ENCODE measurements at regions not wholly inside any gene's neighbourhood (a gene's known extent, or its start where the extent isn't known, plus 50 kb on each side); places are given as distances from the start of the nearest gene placed in this dataset.
"Not testable (repeated sequence)": the region's sequence is repeated elsewhere in the genome, so short reads cannot be mapped to it uniquely, and the experiment has no call there.

GRCh38 chr5:6273090-6273735 lies 105.1 kb downstream of the MED10 start:
- no peak for DNase-seq

- DNase-seq, result no peak
Measured at GRCh38 chr5:6269925-6270324, 108.4 kb downstream of the MED10 start.

- DNase-seq, result no peak
Measured at GRCh38 chr5:6266671-6267197, 111.6 kb downstream of the MED10 start.

GRCh38 chr5:6264394-6264793 lies 114.0 kb downstream of the MED10 start:
- no peak for DNase-seq

- DNase-seq, result no peak
Measured at GRCh38 chr5:6262651-6263363, 115.5 kb downstream of the MED10 start.

GRCh38 chr5:6261668-6262067 lies 116.7 kb downstream of the MED10 start:
- no peak for DNase-seq

- DNase-seq, result no peak
Measured at GRCh38 chr5:6261256-6261655, 117.1 kb downstream of the MED10 start.

- no peak for DNase-seq
Measured at GRCh38 chr5:6260846-6261245, 117.5 kb downstream of the MED10 start.

- no peak for DNase-seq
Measured at GRCh38 chr5:6256901-6257300, 121.4 kb downstream of the MED10 start.

GRCh38 chr5:6255956-6256355 lies 122.4 kb downstream of the MED10 start:
- no peak for DNase-seq

GRCh38 chr5:6253846-6254245 lies 124.5 kb downstream of the MED10 start:
- DNase-seq, result no peak

- no peak for DNase-seq
Measured at GRCh38 chr5:6253281-6253680, 125.1 kb downstream of the MED10 start.

GRCh38 chr5:6252581-6252980 lies 125.8 kb downstream of the MED10 start:
- no peak for DNase-seq

- DNase-seq, result no peak
Measured at GRCh38 chr5:6251565-6252102, 126.7 kb downstream of the MED10 start.

- no peak for DNase-seq
Measured at GRCh38 chr5:6250121-6250520, 128.2 kb downstream of the MED10 start.

- no peak for DNase-seq
Measured at GRCh38 chr5:6248132-6248531, 130.2 kb downstream of the MED10 start.

- DNase-seq, result no peak
Measured at GRCh38 chr5:6246820-6247437, 131.4 kb downstream of the MED10 start.

GRCh38 chr5:6244339-6244714 lies 134.0 kb downstream of the MED10 start:
- no peak for DNase-seq

- no peak for DNase-seq
Measured at GRCh38 chr5:6243706-6244338, 134.5 kb downstream of the MED10 start.

- not testable (repeated sequence) for DNase-seq
Measured at GRCh38 chr5:6241056-6241455, 137.3 kb downstream of the MED10 start.

GRCh38 chr5:6236858-6237481 lies 141.4 kb downstream of the MED10 start:
- no peak for DNase-seq

GRCh38 chr5:6236170-6236793 lies 142.1 kb downstream of the MED10 start:
- DNase-seq, result no peak
